GM18858 (cell line): ENCODE measurements at regions not wholly inside any gene's neighbourhood (a gene's known extent, or its start where the extent isn't known, plus 50 kb on each side); places are given as distances from the start of the nearest gene placed in this dataset.
"Not testable (repeated sequence)": the region's sequence is repeated elsewhere in the genome, so short reads cannot be mapped to it uniquely, and the experiment has no call there.

Source experiments
- ATAC-seq: cut with Tn5 transposase; IDR thresholded peaks from one replicate; pipeline ENCODE4 v1.9.1; 2021; ENCODE audit not compliant: unreplicated experiment

GRCh38 chr5:90287036-90287435 lies 122.5 kb downstream of the CETN3 start:
- no peak for ATAC-seq

DNA sequence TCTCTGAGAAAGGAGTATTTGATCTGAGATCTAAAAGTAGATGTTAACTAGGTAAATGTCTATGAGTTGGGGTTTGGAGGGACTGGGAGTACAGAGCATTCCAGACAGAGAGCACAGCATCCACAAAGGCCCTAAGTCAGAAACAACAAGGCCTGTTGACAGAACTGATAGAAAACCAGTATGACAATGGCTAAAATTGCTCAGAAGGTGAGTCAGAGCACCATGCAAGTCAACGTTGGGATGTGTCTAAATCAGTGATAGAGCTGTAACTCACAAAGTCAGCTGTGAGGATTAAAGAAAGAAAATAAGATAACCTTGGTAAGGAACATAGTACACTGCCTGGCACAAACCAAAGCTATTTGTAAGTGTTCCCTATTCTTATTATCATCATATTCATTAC lies 124.0 kb downstream of the CETN3 start:
- no peak for ATAC-seq

DNA sequence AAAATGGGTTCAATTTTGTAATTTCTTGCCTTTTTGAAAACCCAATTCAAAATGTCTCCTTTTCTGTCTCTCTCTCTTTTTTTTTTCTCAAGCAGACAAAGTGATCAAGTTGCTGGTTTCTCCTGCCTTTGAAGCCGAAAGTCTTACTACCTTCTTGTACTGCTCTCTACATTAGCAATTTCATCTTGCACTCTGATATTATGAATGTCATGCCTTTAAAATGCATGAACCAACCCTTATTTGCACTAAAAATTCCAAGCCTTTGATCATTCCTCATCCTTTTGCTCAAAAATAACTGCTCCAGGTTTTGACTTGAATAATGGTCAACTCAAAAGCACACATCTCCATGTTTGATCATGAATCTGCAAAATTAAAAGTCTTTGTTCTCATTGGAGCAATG lies 125.2 kb downstream of the CETN3 start:
- ATAC-seq, result no peak

GRCh38 chr5:90279091-90279490 lies 130.5 kb downstream of the CETN3 start:
- no peak for ATAC-seq

GRCh38 chr5:90274216-90274615 lies 135.3 kb downstream of the CETN3 start:
- ATAC-seq, result no peak

DNA sequence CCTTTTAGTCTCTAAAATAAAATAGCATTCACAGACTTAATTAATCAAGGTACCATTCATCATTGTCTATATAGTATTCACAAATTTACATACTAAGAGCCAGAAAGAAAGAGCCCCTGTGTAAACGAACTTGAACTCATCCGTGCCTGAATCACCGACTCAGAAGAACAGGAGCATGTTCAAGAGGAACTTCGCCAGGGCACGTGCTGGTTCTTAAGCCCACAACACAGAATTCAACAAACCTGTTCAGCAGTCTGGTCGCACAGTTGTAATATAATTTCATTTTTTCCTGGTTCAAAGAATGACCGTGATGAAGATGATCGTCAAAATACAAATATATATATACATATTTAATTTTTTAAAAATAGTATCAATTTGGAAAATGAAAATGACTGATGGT lies 141.9 kb downstream of the CETN3 start:
- ATAC-seq, result no peak

DNA sequence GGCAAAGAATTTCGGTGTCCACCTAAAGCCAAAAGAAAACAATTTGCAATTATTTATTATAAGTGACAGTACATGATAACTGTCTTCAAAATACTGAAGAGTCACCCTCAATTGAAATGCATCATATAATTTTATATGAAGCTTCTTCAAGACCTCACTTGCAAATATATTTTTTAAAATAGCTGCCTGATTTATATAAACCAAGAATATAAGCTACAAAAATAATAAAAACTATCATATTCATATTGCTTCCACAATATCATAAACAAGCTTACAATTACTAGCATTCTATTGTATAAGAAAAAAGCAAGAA lies 144.1 kb downstream of the CETN3 start:
- no peak for ATAC-seq

DNA sequence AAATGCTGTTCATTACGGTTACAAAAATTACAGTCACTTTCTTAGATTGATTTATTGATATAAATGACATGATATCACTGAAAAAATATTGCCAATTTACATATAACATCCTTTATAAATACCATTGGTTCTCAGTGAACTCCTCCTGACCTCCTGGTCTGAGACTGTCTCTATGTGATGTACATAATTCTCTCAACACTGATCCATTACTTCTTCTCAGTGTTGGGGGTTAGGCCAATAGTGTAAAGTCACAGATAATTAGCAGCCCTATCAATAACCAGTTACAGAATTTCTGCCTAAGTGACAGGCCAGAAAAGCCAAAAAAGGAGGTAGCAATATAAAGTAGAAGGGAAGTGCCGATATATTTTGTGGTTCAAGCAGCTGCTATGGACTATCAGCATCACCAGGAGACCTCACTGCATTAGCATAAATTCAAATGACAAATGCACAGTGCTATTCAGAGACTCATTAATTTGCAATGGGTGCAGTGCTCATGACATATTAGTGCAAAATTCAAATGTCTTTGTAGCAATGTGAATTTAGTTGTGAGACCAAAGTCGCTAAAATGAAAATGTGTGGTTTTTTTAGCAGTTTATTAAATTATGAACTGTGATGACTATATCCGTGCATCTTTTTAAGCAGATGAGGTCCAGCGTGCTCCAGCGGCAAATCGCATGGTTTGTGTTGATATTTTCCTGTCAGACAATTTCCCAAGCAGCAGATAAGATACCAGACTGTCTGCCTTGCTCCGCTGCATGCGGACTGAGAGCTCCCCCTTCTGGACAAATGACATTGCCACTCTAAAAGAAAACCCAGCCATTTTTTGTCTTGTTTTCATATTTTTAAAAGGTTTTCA lies 144.6 kb downstream of the CETN3 start:
- no peak for ATAC-seq

- ATAC-seq, result no peak
Measured at GRCh38 chr5:90263102-90263820, 146.3 kb downstream of the CETN3 start.

- ATAC-seq, result no peak
Measured at GRCh38 chr5:90251447-90251846, 158.1 kb downstream of the CETN3 start.

GRCh38 chr5:90248640-90249039 lies 160.9 kb downstream of the CETN3 start:
- no peak for ATAC-seq

GRCh38 chr5:90243848-90244247 lies 165.7 kb downstream of the CETN3 start:
- ATAC-seq, result not testable (repeated sequence)

- ATAC-seq, result no peak
Measured at GRCh38 chr5:90233476-90233875, 176.1 kb downstream of the CETN3 start.

DNA sequence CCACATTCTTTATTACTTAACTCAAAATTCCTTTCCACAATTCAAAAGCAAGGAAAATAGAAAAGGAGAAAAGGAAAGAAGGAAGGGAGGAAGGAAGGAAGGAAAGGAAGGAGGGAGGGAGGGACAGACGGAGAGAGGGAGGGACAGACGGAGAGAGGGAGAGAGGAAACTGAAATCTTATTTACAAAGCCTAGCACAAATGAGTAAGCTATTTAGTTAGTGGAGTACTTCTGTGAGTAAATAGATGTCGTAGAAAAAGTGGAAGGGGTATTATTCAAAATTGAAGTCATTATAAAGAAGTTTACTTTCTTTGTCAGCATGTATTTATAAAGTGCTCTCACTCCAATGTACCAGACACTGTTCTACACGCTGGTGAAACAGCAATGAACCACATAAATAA lies 177.9 kb downstream of the CETN3 start:
- no peak for ATAC-seq

DNA sequence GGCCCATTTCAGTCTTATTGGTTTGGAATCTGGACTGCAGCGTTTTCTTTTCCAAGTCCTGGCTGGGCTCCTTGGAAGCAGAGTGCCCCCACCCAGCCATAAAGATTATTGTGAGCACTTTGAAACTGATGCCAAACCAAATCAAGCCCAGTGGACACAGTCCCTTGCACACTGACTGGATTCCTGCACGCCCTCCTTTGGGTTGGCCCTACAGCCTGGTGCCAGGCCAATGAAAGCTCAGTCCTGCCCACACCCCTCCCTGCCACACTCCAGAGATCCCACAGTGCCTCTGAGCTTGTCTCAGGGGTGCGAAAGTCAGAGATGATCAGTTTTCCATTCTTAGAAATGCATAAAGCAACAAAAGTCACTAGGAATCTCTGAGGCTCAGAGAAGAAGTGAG lies 181.9 kb downstream of the CETN3 start:
- ATAC-seq, result no peak

- ATAC-seq, result no peak
Measured at GRCh38 chr5:90226433-90227099, 183.0 kb downstream of the CETN3 start.

DNA sequence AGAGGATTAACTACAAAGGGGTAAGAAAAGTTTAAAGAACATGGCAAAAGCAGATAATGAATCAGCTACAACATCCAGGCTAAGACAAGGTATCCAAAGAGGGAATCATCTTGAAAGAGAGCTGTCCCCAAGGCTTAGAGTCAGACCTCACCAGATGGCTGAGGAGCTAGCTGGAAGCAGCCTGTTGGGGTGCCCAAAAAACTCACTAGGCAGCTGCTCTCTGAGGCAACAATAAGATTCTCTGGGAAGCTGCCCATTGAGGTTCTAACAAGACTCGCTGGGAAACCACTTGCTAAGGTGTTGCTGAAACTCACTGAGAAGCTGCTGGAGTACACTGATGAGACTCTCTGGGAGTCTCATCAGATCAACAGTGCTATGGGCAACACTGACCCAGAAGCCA lies 185.2 kb downstream of the CETN3 start:
- ATAC-seq, result no peak

GRCh38 chr5:90223756-90224155 lies 185.8 kb downstream of the CETN3 start:
- ATAC-seq, result no peak

DNA sequence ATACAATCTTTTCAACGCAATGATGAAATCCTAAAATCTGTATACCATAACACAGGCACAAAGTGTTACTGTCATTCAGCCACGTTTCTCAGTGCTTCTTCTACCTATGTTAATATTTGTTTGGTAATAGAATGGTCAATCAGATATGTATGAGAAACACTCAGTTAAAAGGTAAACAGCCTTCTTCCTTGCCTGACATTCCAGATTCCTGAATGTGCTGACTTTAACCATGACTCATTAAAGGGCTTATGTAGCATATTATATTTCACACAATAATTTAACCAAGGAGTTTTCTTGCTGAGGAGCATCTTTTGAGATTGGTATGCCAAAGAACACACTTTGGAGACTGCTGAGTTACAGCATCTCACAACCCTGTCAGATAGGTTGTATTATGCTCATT lies 187.6 kb downstream of the CETN3 start:
- ATAC-seq, result no peak

GRCh38 chr5:90220554-90220953 lies 189.0 kb downstream of the CETN3 start:
- no peak for ATAC-seq

DNA sequence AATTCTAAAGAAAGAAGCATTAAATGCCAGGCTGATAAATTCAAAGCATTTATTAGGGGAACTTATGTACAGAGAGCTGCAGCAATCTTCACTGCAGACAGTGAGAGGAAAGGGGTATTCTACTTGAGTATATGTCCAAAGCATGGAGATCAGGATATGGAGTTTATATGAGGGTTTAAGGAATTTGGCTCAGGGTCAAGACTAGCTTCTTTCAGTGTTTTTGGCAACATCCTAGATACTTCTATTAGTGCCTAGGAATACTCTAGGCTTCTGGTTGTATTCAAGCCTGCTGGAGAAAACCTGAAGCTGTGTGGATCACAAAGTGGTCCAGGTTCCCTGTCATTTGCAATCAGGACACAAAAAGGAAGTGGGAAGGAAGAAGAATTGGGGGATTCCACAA lies 194.6 kb downstream of the CETN3 start:
- ATAC-seq, result no peak

DNA sequence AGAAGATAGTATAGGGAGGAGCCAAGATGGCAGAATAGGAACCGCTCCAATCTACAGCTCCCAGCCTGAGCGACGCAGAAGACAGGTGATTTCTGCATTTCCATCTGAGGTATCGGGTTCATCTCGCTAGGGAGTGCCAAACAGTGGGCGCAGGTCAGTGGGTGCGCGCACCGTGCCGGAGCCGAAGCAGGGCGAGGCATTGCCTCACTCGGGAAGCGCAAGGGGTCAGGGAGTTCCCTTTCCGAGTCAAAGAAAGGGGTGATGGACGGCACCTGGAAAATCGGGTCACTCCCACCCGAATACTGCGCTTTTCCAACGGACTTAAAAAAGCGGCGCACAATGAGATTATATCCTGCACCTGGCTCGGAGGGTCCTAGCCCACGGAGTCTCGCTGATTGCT lies 201.2 kb downstream of the CETN3 start:
- not testable (repeated sequence) for ATAC-seq
